ENCODE measurements at regions not wholly inside any gene's neighbourhood (a gene's known extent, or its start where the extent isn't known, plus 50 kb on each side); places are given as distances from the start of the nearest gene placed in this dataset.

DNA sequence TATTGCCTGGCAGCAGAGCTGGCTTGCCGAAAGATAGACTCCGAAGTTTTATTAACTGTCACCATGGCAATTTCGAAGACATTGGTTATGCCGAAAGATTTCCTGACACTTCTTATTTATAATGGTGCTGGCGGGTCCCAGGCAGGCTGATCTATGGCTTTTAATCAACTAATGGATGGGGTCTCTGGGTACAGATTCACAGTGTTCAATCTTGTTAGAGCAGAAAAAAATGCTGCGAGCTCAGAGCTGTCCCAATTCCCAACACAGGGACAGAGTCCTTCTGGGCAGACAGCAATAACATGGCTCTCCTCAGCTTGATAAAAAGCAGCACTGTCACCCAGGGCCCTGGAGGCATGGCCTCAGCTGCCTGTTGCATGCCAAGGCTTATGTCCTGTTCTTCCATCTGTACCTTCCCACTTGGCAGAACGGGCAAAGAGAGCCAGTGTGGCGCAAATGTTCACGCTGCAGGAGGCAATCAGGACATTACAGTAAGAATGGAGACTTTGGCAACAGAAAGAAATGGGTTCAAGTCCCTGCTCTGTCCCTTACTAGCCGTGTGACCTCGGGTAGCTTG is 228.2 kb upstream of the PWP1 start:
- no peak overlapping the region for H3K4me3 ChIP-seq (ENCODE audit: control insufficient read depth, low read depth, low read length)
- DNase-seq (ENCODE audit: low read depth): no peak
- TF ChIP-seq, protein P1, sequence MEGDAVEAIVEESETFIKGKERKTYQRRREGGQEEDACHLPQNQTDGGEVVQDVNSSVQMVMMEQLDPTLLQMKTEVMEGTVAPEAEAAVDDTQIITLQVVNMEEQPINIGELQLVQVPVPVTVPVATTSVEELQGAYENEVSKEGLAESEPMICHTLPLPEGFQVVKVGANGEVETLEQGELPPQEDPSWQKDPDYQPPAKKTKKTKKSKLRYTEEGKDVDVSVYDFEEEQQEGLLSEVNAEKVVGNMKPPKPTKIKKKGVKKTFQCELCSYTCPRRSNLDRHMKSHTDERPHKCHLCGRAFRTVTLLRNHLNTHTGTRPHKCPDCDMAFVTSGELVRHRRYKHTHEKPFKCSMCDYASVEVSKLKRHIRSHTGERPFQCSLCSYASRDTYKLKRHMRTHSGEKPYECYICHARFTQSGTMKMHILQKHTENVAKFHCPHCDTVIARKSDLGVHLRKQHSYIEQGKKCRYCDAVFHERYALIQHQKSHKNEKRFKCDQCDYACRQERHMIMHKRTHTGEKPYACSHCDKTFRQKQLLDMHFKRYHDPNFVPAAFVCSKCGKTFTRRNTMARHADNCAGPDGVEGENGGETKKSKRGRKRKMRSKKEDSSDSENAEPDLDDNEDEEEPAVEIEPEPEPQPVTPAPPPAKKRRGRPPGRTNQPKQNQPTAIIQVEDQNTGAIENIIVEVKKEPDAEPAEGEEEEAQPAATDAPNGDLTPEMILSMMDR (IDR thresholded peaks at IDR 0.05; ENCODE audit: control insufficient read depth, insufficient read depth, low read depth, low read length, missing control alignments): no peak

GRCh38 chr12:107458163-107458562 is 227.4 kb upstream of the PWP1 start:
- TF ChIP-seq, protein P1 (IDR thresholded peaks at IDR 0.05; ENCODE audit: control insufficient read depth, insufficient read depth, low read depth, low read length, missing control alignments): no peak
- no peak for DNase-seq (ENCODE audit: low read depth)
- no peak overlapping the region for H3K4me3 ChIP-seq (ENCODE audit: control insufficient read depth, low read depth, low read length)

DNA sequence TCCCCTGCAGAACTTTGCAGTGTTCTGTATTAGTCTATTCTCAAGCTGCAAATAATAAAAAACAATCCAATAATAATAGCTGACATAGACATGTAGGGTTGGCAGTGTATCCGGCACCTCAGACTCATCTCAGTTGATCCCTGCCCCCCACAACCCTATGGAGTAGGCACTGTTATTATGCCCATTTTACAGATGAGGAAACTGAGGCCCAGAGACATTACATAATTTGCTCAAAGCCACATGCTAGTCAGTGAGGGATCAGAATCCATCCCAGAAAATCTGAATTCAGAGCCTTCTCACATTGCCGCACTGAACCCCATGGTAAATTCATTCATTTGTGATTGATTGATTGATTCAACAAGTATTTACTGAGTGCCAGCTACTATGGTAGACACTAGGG is 226.6 kb upstream of the PWP1 start:
- TF ChIP-seq, protein P1 (IDR thresholded peaks at IDR 0.05; ENCODE audit: control insufficient read depth, insufficient read depth, low read depth, low read length, missing control alignments): no peak
- no peak overlapping the region for H3K4me3 ChIP-seq (ENCODE audit: control insufficient read depth, low read depth, low read length)
- DNase-seq (ENCODE audit: low read depth): no peak

- no peak overlapping the region for H3K4me3 ChIP-seq (ENCODE audit: control insufficient read depth, low read depth, low read length)
- DNase-seq (ENCODE audit: low read depth): no peak
- TF ChIP-seq, protein P1 (IDR thresholded peaks at IDR 0.05; ENCODE audit: control insufficient read depth, insufficient read depth, low read depth, low read length, missing control alignments): no peak
Measured at GRCh38 chr12:107459641-107460040, 226.0 kb upstream of the PWP1 start.

DNA sequence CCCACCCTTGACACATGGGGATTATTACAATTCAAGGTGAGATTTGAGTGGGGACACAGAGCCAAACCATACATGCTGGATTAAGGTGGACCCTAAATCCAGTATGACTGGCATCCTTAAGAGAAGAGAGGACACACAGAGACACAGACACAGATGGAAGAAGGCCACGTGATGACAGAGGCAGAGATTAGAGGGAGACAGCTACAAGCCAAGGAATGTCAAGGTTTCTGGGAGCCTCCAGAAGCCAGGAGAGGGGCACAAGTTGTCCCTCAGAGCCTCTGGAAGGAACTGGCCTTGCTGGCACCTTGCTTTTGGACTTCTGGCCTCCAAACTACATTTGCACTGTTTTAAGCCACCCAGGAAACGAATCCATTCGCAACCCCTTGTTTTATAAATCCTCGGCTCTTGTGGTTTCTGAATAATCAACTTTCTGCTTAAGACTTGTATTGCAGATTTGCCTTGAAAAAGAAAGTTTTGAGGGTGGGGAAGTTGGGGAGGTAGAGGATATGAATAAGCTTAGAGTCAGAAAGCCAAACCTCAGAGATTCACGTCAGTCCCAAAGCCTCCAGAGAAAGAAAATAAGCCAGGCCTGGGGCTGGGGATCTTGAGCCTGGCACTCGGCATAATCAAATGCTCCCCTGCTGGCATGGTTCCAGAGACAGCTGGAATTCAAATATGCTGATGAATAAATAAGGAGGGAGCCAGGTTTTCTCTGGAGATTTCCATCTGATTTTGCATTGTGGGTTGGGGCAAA is 224.2 kb upstream of the PWP1 start:
- H3K4me3 ChIP-seq (ENCODE audit: control insufficient read depth, low read depth, low read length): no peak overlapping the region
- TF ChIP-seq, protein P1 (IDR thresholded peaks at IDR 0.05; ENCODE audit: control insufficient read depth, insufficient read depth, low read depth, low read length, missing control alignments): no peak
- DNase-seq (ENCODE audit: low read depth): peak; percentile 45

DNA sequence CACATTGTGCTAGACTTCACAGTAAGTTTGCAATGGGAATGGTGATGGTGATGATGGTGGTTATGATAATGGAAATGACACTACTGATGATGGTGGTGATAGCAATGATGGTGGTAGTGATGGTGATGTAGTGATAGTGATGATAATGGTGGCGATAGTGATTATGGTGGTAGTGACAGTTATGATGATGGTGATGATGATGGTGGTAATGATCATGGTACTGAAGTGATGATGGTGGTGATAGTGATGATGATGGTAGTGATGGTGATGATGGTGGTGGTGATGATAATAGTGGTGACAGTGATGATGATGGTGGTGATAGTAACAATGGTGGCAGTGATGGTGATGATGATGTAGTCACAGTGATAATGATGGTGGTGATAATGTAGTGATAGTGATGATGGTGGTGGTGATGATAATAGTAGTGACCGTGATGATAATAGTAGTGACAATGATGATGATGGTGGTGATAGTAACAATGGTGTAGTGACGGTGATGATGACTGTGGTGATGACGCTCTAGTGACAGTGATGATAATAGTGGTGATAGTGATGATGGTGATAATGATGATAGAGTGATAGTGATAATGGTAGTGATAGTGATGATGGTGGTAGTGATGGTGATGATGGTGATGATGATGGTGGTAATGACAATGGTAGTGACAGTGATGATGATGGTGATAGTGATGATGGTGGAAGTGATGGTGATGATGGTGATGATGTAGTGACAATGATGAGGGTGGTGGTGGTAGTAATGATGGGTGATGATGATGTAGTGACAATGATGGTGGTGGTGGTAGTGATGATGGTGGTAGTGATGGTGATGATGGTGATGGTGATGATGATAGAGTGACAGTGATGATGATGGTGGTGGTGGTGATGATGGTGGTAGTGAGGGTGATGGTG is 222.9 kb upstream of the PWP1 start:
- no peak overlapping the region for H3K4me3 ChIP-seq (ENCODE audit: control insufficient read depth, low read depth, low read length)
- DNase-seq (ENCODE audit: low read depth): no peak
- TF ChIP-seq, protein P1 (IDR thresholded peaks at IDR 0.05; ENCODE audit: control insufficient read depth, insufficient read depth, low read depth, low read length, missing control alignments): no peak

All from AG09309 (cell line).